ENCODE measurements at regions not wholly inside any gene's neighbourhood (a gene's known extent, or its start where the extent isn't known, plus 50 kb on each side); places are given as distances from the start of the nearest gene placed in this dataset.
A peak's percentile ranks its signal among the peaks of the same experiment; 100 is the strongest.

DNA sequence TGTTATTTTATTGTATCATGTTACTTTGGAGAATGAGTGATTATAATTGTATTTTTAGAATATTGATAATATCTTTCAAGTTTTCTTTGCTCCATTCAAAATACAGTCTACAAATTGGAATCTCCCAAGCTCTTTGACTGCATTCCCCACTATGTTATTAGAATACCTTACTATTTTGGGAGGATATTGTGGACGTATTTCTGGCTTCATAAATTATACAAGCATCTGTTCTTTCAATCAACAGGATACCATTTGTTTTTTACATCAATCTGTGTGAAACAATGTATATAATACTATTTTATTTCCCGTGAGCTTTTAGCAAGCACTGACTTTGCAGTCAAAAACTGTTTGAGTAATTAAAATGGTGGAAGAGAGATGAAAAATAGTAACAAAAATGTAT lies 226.5 kb downstream of the PTPRC start:
- DNase-seq (ENCODE audit: low spot score) = no peak
- Histone ChIP-seq H3K27me3 (replicated peaks; ENCODE audit: insufficient read depth, low read depth, low read length, poor library complexity) (no peaks in the 10 kb centered on the region), H3K36me3 (ENCODE audit: insufficient read depth, low read length, poor library complexity, severe bottlenecking) (peaks cover 14% of the 10 kb centered on the region), H3K27ac (ENCODE audit: low read depth, low read length, poor library complexity, severe bottlenecking) (no peak overlapping the region), H3K4me3 (ENCODE audit: low read depth, low read length, poor library complexity, severe bottlenecking) (no peak overlapping the region), H3K4me1 (ENCODE audit: insufficient read depth, low read length, poor library complexity, severe bottlenecking) (peaks cover 55% of the 10 kb centered on the region), H3K9me3 (ENCODE audit: low read depth, low read length, poor library complexity, severe bottlenecking) (no peaks in the 10 kb centered on the region)
- BruUV-seq (replicated peaks) = no TSS peak
- intact Hi-C loops (cut with micrococcal nuclease; ENCODE audit: unreplicated experiment) = no loop called here
- CTCF ChIA-PET = no interaction called here
- no peak for TF ChIP-seq EZH2 (IDR thresholded peaks at IDR 0.05; ENCODE audit: borderline replicate concordance, low read depth, low read length, poor library complexity, severe bottlenecking)
- TF ChIP-seq, protein P1, sequence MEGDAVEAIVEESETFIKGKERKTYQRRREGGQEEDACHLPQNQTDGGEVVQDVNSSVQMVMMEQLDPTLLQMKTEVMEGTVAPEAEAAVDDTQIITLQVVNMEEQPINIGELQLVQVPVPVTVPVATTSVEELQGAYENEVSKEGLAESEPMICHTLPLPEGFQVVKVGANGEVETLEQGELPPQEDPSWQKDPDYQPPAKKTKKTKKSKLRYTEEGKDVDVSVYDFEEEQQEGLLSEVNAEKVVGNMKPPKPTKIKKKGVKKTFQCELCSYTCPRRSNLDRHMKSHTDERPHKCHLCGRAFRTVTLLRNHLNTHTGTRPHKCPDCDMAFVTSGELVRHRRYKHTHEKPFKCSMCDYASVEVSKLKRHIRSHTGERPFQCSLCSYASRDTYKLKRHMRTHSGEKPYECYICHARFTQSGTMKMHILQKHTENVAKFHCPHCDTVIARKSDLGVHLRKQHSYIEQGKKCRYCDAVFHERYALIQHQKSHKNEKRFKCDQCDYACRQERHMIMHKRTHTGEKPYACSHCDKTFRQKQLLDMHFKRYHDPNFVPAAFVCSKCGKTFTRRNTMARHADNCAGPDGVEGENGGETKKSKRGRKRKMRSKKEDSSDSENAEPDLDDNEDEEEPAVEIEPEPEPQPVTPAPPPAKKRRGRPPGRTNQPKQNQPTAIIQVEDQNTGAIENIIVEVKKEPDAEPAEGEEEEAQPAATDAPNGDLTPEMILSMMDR (conservative IDR thresholded peaks at IDR 0.05; ENCODE audit: low read depth, low read length) = no peak
- POLR2A ChIA-PET (ENCODE audit: low non-redundant PET) = no interaction called here

DNA sequence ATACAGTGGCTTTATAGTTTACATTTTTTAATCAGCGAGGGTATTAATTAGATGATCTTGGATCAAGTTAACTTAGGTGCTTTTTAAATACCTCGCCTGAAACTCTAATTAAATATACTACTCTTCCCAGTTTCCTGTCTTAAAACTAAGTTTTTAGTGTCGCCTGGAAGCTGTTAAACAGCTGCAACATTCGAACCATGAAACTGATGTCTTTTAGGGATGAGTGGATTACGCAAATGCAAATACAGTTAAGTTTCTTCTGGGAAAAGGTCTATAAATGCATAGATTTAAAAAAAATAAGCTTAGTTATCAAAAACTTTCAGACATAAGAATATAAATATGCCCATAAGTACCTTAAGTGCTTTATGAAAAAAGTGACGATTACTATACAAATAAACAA lies 228.3 kb downstream of the PTPRC start:
- no peaks in the 10 kb centered on the region for H3K27me3 ChIP-seq (replicated peaks; ENCODE audit: insufficient read depth, low read depth, low read length, poor library complexity)
- peak overlapping the region; percentile 36 for H3K27ac ChIP-seq (ENCODE audit: low read depth, low read length, poor library complexity, severe bottlenecking)
- ChIA-PET CTCF (no interaction called here), POLR2A (ENCODE audit: low non-redundant PET) (interaction anchor here (0.6 kb wide), 2 partner anchors 27 to 1409 kb away, joined by 3 to 5 read pairs; no protein-coding TSS in a partner anchor)
- intact Hi-C loops (cut with micrococcal nuclease; ENCODE audit: unreplicated experiment) = no loop called here
- H3K9me3 ChIP-seq (ENCODE audit: low read depth, low read length, poor library complexity, severe bottlenecking) = no peaks in the 10 kb centered on the region
- peaks cover 39% of the 10 kb centered on the region for H3K4me1 ChIP-seq (ENCODE audit: insufficient read depth, low read length, poor library complexity, severe bottlenecking)
- peaks cover 19% of the 10 kb centered on the region for H3K36me3 ChIP-seq (ENCODE audit: insufficient read depth, low read length, poor library complexity, severe bottlenecking)
- peak; percentile 52 for DNase-seq (ENCODE audit: low spot score)
- TF ChIP-seq, protein P1 (conservative IDR thresholded peaks at IDR 0.05; ENCODE audit: low read depth, low read length) = no peak
- no peak for TF ChIP-seq EZH2 (IDR thresholded peaks at IDR 0.05; ENCODE audit: borderline replicate concordance, low read depth, low read length, poor library complexity, severe bottlenecking)
- no TSS peak for BruUV-seq (replicated peaks)
- H3K4me3 ChIP-seq (ENCODE audit: low read depth, low read length, poor library complexity, severe bottlenecking) = no peak overlapping the region

DNA sequence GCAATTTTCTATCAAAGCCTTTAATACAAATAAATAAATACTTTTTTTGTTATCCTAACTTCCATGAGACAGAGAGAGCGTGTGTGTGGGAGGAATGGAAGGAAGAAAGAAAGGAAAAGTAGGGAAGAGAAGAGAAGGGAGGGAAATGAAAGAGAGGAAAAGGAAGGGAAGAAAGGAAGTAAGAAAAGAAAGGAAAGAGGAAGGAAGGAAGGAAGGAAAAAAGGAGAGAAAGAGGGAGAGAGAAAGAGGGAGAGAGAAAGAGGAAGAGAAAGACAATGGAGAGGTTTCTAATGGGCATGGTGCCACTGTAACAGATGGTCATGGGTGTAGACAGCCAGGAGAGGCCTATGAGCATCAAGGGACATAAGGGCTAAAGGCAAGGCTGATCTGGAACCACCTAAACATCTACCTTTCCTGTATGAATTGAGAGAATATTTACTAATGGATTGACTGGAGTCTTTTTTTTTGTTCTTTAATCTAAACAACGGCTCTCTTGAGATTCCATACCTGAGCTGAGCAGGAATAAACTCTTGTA lies 234.9 kb downstream of the PTPRC start:
- Histone ChIP-seq H3K4me1 (ENCODE audit: insufficient read depth, low read length, poor library complexity, severe bottlenecking) (peaks cover 24% of the 10 kb centered on the region), H3K27me3 (replicated peaks; ENCODE audit: insufficient read depth, low read depth, low read length, poor library complexity) (no peaks in the 10 kb centered on the region), H3K36me3 (ENCODE audit: insufficient read depth, low read length, poor library complexity, severe bottlenecking) (peaks cover 38% of the 10 kb centered on the region), H3K9me3 (ENCODE audit: low read depth, low read length, poor library complexity, severe bottlenecking) (peaks cover 5% of the 10 kb centered on the region), H3K27ac (ENCODE audit: low read depth, low read length, poor library complexity, severe bottlenecking) (peak overlapping the region; percentile 18), H3K4me3 (ENCODE audit: low read depth, low read length, poor library complexity, severe bottlenecking) (no peak overlapping the region)
- ChIA-PET CTCF (no interaction called here), POLR2A (ENCODE audit: low non-redundant PET) (no interaction called here)
- intact Hi-C loops (cut with micrococcal nuclease; ENCODE audit: unreplicated experiment) = no loop called here
- BruUV-seq (replicated peaks) = no TSS peak
- TF ChIP-seq, protein P1 (conservative IDR thresholded peaks at IDR 0.05; ENCODE audit: low read depth, low read length) = no peak
- TF ChIP-seq EZH2 (IDR thresholded peaks at IDR 0.05; ENCODE audit: borderline replicate concordance, low read depth, low read length, poor library complexity, severe bottlenecking) = no peak
- DNase-seq (ENCODE audit: low spot score) = no peak

All from A673 (cell line).